Skin of body (tissue), 2 donors: ENCODE measurements at regions not wholly inside any gene's neighbourhood (a gene's known extent, or its start where the extent isn't known, plus 50 kb on each side); places are given as distances from the start of the nearest gene placed in this dataset. TPM values are rescaled to one million over a fixed set of nuclear protein-coding genes. Genes with fewer than 3 reads are reported as not detected.
"Not testable (repeated sequence)": the region's sequence is repeated elsewhere in the genome, so short reads cannot be mapped to it uniquely, and the experiment has no call there.

Experiments
- DNase-seq: peaks from one replicate; lab custom pipeline; 2025; lab: John Stamatoyannopoulos, UW
- small RNA-seq: library from RNA; depleted of rRNA; stranded (forward); fragments of <200 nt; gene quantifications from one replicate; pipeline ENCODE3, GENCODE V24; 2014; ENCODE audit warnings: low replicate concordance

GRCh38 chr2:121151311-121152109, 133.5 kb downstream of the TFCP2L1 start:
- peak; percentile 13 for DNase-seq

GRCh38 chr2:121152861-121153260, 132.1 kb downstream of the TFCP2L1 start:
- no peak for DNase-seq

DNA sequence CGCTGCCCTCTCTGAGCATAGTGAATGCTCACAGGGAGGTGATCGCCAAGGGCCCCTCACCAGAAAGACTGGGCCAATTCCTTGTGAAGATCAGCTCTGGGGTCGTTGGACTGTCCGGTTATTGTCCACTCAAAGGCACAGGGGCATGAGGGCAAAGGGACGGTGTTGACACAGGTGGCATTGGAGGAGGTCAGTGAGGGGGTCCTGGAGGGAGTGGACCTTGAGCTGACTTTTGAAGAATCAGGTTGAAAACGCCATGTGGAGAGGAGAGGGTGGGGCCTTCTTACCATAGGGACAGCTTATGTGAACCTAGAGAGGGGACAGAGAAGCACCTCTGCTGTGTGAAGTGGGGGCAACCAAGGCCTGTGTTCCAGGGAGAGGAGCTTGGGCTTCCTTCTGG, 131.5 kb downstream of the TFCP2L1 start:
- DNase-seq, result no peak

DNA sequence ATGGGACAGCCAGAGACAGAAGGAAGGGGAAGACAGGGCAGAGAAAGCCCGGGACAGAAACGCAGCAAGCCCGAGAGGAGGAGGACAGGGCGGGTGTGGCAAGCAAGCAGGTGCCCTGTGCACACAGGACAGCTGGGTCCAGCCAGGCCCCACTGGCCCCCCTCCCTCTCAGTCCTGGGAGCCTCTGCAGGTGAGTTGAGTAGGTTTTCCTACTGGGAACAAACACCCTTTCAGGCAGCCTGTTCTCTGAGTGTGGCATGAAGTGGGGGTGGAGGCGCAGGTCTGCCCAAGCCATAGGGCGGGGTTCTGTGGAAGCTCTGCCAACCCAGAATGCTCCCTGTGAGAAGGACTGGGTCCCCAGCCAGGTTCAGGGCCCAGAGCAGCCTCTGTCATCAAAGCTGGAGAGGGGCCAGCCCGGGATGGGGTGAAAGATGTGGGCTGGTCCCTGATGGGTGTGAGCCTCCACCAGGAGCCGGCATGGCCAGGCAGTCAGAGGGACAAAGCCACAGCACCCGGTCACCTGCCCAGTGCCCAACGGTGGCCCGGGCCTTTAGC, 129.4 kb downstream of the TFCP2L1 start:
- DNase-seq, result no peak

DNA sequence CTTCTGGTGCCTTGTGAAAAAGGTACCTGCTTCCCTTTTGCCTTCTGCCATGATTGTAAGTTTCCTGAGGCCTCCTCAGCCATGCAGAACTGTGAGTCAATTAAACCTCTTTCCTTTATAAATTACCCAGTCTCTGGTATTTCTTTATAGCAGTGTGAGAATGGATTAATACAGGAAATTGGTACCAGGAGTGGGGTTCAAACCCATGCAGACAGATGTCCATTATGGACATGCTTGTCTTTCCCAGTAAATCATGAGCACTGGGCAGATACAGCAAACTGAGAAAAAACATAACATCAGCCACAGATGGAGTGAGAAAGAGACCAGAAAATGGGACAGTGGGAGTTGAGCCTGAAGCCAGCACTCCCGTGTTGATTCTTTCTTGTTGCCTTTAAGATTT, 127.5 kb downstream of the TFCP2L1 start:
- DNase-seq, result not testable (repeated sequence)

- DNase-seq, result no peak
Measured at GRCh38 chr2:121159291-121160071, 125.5 kb downstream of the TFCP2L1 start.

- no peak for DNase-seq
Measured at GRCh38 chr2:121160366-121160765, 124.6 kb downstream of the TFCP2L1 start.

DNA sequence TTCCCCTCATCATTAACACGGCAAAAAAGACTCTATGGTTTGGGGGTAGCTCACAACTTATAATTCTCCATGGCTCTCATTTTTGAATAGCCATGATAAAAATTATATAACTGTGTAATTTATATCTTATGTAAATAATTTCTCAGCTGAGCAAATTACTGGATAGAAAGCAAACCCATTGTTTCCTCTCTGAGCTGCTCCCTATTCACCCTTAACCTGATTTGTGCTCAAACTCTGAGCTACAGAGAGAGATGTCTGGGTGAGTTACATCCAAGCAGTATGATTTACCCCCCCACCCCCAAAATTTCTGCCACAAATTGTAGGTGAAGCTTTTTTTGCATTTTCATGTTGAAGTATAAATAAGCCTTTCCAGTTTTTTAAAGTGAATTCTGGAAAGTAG, 123.7 kb downstream of the TFCP2L1 start:
- DNase-seq, result no peak

- DNase-seq, result no peak
Measured at GRCh38 chr2:121162893-121163292, 122.1 kb downstream of the TFCP2L1 start.

DNA sequence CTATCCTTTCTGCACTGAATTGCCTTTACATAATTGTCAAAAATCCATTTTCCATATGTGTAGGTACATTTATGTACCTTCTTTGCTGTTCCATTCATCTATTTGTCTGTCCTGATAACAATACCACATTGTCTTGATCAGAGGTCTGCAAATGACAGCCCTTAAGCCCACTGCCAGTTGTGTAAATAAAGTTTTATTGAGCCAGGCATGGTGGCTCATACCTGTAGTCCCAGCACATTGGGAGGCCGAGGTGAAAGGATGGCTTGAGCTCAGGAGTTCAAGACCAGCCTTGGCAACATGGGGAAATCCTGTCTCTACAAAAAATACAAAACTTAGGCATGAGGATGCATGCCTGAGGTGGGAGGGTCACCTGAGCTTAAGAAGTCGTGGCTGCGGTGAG, 121.0 kb downstream of the TFCP2L1 start:
- DNase-seq, result no peak

DNA sequence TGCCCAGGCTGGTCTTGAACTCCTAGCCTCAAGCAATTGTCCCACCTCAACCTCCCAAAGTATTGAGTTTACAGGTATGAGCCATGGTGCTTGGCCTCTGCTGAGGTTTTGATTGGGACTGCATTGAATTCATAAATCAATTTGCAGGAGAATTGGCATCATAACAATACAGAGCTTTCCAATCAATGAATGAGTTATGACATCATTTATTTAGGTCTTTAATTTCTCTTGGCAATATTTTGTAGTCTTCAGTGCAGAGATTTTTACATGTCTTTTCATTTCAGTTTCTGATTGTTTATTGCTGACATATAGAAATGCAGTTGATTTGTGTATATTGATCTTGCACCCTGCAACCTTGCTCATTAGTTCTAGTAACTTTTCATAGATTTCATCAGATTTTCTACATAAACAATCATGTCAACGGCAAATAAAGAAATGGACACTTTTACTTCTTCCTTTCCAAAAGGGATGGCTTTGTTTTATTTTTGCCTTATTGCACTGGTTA, 119.9 kb downstream of the TFCP2L1 start:
- DNase-seq, result no peak

Small RNA genes lying in the stretch of these regions (small RNA-seq; reads per million reads assigned to genes)
- not detected for gene RF00019
